ENCODE measurements at regions not wholly inside any gene's neighbourhood (a gene's known extent, or its start where the extent isn't known, plus 50 kb on each side); places are given as distances from the start of the nearest gene placed in this dataset.

GRCh38 chr4:19286924-19287323 lies 964.8 kb upstream of the SLIT2 start:
- no peaks in the 10 kb centered on the region for H3K4me1 Mint-ChIP-seq
- no peaks in the 10 kb centered on the region for H3K4me1 ChIP-seq (ENCODE audit: control insufficient read depth in 1 of 2, insufficient read depth in 2 of 2, low read length in 2 of 2)
- no peak overlapping the region for H2AFZ ChIP-seq (ENCODE audit: insufficient read depth, low read depth, low read length, poor library complexity, severe bottlenecking)
- no CpG with 5 or more reads among the region's 1 CpG for WGBS (ENCODE audit: insufficient coverage)
- no peak overlapping the region for H3K9ac ChIP-seq (ENCODE audit: insufficient read depth, low read length, poor library complexity, severe bottlenecking)
- H3K4me3 ChIP-seq (replicated peaks in 1 of 3; ENCODE audit: low read depth in 2 of 3, low read length in 3 of 3), result no peak overlapping the region
- H3K36me3 ChIP-seq (replicated peaks in 1 of 2; ENCODE audit: control insufficient read depth in 1 of 2, insufficient read depth in 2 of 2, low read length in 2 of 2), result no peaks in the 10 kb centered on the region
- no peak overlapping the region for H3K4me2 ChIP-seq (replicated peaks; ENCODE audit: extremely low read depth, low read length, poor library complexity, severe bottlenecking)
- peaks cover 0 to 3% (median 0%) of the 10 kb centered on the region in 3 donors for H3K27me3 Mint-ChIP-seq (ENCODE audit: low read depth in 3 of 3)
- H3K27ac Mint-ChIP-seq, result no peak overlapping the region
- H3K4me3 Mint-ChIP-seq, result no peak overlapping the region
- no peaks in the 10 kb centered on the region for H3K79me2 ChIP-seq (ENCODE audit: insufficient read depth, low read length)
- H3K27me3 ChIP-seq (ENCODE audit: control insufficient read depth in 2 of 2, insufficient read depth in 2 of 2, low read length in 2 of 2), result no peaks in the 10 kb centered on the region
- no peak overlapping the region for H3K27ac ChIP-seq (ENCODE audit: low read depth in 1 of 2, low read length in 2 of 2)
- no peaks in the 10 kb centered on the region for H4K20me1 ChIP-seq (ENCODE audit: insufficient read depth, low read length)
- H3K36me3 Mint-ChIP-seq, result no peaks in the 10 kb centered on the region
- H3K9me3 ChIP-seq (replicated peaks in 1 of 2; ENCODE audit: control insufficient read depth in 1 of 2, insufficient read depth in 1 of 2, low read length in 2 of 2), result no peaks in the 10 kb centered on the region
- H3K9me3 Mint-ChIP-seq, result peaks cover 0 to 11% (median 6%) of the 10 kb centered on the region in 7 donors
- no peak for TF ChIP-seq CTCF (IDR thresholded peaks at IDR 0.05)
- intact Hi-C loops (cut with micrococcal nuclease), result no loop called here
- no peak for DNase-seq

GRCh38 chr4:19285146-19285545 lies 966.6 kb upstream of the SLIT2 start:
- 83% methylated on average over 1 of the region's 3 CpGs for WGBS (ENCODE audit: insufficient coverage)
- no peaks in the 10 kb centered on the region for H3K36me3 ChIP-seq (replicated peaks in 1 of 2; ENCODE audit: control insufficient read depth in 1 of 2, insufficient read depth in 2 of 2, low read length in 2 of 2)
- H3K27ac ChIP-seq (ENCODE audit: low read depth in 1 of 2, low read length in 2 of 2), result no peak overlapping the region
- no peak for DNase-seq
- TF ChIP-seq CTCF (IDR thresholded peaks at IDR 0.05), result no peak
- no peaks in the 10 kb centered on the region for H3K4me1 ChIP-seq (ENCODE audit: control insufficient read depth in 1 of 2, insufficient read depth in 2 of 2, low read length in 2 of 2)
- intact Hi-C loops (cut with micrococcal nuclease), result no loop called here
- no peak overlapping the region for H2AFZ ChIP-seq (ENCODE audit: insufficient read depth, low read depth, low read length, poor library complexity, severe bottlenecking)
- H3K27me3 Mint-ChIP-seq (ENCODE audit: low read depth in 3 of 3), result no peaks in the 10 kb centered on the region
- H3K79me2 ChIP-seq (ENCODE audit: insufficient read depth, low read length), result no peaks in the 10 kb centered on the region
- H3K4me3 Mint-ChIP-seq, result no peak overlapping the region
- no peaks in the 10 kb centered on the region for H3K4me1 Mint-ChIP-seq
- H3K4me2 ChIP-seq (replicated peaks; ENCODE audit: extremely low read depth, low read length, poor library complexity, severe bottlenecking), result no peak overlapping the region
- H3K9me3 ChIP-seq (replicated peaks in 1 of 2; ENCODE audit: control insufficient read depth in 1 of 2, insufficient read depth in 1 of 2, low read length in 2 of 2), result peaks cover 5 to 7% of the 10 kb centered on the region in 2 donors
- H3K4me3 ChIP-seq (replicated peaks in 1 of 3; ENCODE audit: low read depth in 2 of 3, low read length in 3 of 3), result no peak overlapping the region
- H3K27ac Mint-ChIP-seq, result no peak overlapping the region
- peaks cover 2 to 18% (median 8%) of the 10 kb centered on the region in 7 donors for H3K9me3 Mint-ChIP-seq
- no peak overlapping the region for H3K9ac ChIP-seq (ENCODE audit: insufficient read depth, low read length, poor library complexity, severe bottlenecking)
- no peaks in the 10 kb centered on the region for H4K20me1 ChIP-seq (ENCODE audit: insufficient read depth, low read length)
- no peaks in the 10 kb centered on the region for H3K27me3 ChIP-seq (ENCODE audit: control insufficient read depth in 2 of 2, insufficient read depth in 2 of 2, low read length in 2 of 2)
- no peaks in the 10 kb centered on the region for H3K36me3 Mint-ChIP-seq
